ENCODE measurements at regions not wholly inside any gene's neighbourhood (a gene's known extent, or its start where the extent isn't known, plus 50 kb on each side); places are given as distances from the start of the nearest gene placed in this dataset.

GRCh38 chr11:92697461-92698312 is 271.8 kb upstream of the MTNR1B start:
- 63 to 71% methylated on average over 11 of the region's 11 CpGs for WGBS, 2 donors
- ATAC-seq (no peak), DNase-seq (no peak)
- TF ChIP-seq CTCF (IDR thresholded peaks at IDR 0.05) (no peak), POLR2A (IDR thresholded peaks at IDR 0.05) (no peak)
- no peak overlapping the region for H3K4me3 ChIP-seq
- H3K9me3 ChIP-seq: no peaks in the 10 kb centered on the region
- no peaks in the 10 kb centered on the region for H3K4me1 ChIP-seq
- H3K27me3 ChIP-seq: no peaks in the 10 kb centered on the region
- intact Hi-C loops (cut with DNase I): no loop called here
- no peaks in the 10 kb centered on the region for H3K36me3 ChIP-seq (replicated peaks in 1 of 2; ENCODE audit: insufficient read depth in 1 of 2, low read depth in 2 of 2)
- no peak overlapping the region for H3K27ac ChIP-seq

GRCh38 chr11:92698742-92699141 is 270.7 kb upstream of the MTNR1B start:
- no peak for DNase-seq
- no peak overlapping the region for H3K27ac ChIP-seq
- intact Hi-C loops (cut with DNase I): no loop called here
- 27 to 29% methylated on average over 2 of the region's 2 CpGs for WGBS, 2 donors
- ATAC-seq: no peak
- H3K4me3 ChIP-seq: no peak overlapping the region
- H3K36me3 ChIP-seq (replicated peaks in 1 of 2; ENCODE audit: insufficient read depth in 1 of 2, low read depth in 2 of 2): no peaks in the 10 kb centered on the region
- TF ChIP-seq CTCF (IDR thresholded peaks at IDR 0.05): no peak
- TF ChIP-seq POLR2A (IDR thresholded peaks at IDR 0.05): no peak
- H3K9me3 ChIP-seq: no peaks in the 10 kb centered on the region
- H3K27me3 ChIP-seq: no peaks in the 10 kb centered on the region
- no peaks in the 10 kb centered on the region for H3K4me1 ChIP-seq

GRCh38 chr11:92702037-92702804 is 267.2 kb upstream of the MTNR1B start:
- no peaks in the 10 kb centered on the region for H3K4me1 ChIP-seq
- no peak overlapping the region for H3K27ac ChIP-seq
- 67 to 69% methylated on average over 8 of the region's 8 CpGs for WGBS, 2 donors
- intact Hi-C loops (cut with DNase I): no loop called here
- no peak overlapping the region for H3K4me3 ChIP-seq
- no peaks in the 10 kb centered on the region for H3K36me3 ChIP-seq (replicated peaks in 1 of 2; ENCODE audit: insufficient read depth in 1 of 2, low read depth in 2 of 2)
- DNase-seq: no peak
- TF ChIP-seq POLR2A (IDR thresholded peaks at IDR 0.05): no peak
- H3K9me3 ChIP-seq: no peaks in the 10 kb centered on the region
- ATAC-seq: no peak
- H3K27me3 ChIP-seq: no peaks in the 10 kb centered on the region

- intact Hi-C loops (cut with DNase I): no loop called here
These were observed 266.5 kb upstream of the MTNR1B start for GRCh38 chr11:92702805-92703448.

More at GRCh38 chr11:92702805-92703448, 266.5 kb upstream of the MTNR1B start:
- H3K9me3 ChIP-seq: no peaks in the 10 kb centered on the region
- no peak for TF ChIP-seq CTCF (IDR thresholded peaks at IDR 0.05)
- TF ChIP-seq POLR2A (IDR thresholded peaks at IDR 0.05): no peak
- no peaks in the 10 kb centered on the region for H3K4me1 ChIP-seq
- no peaks in the 10 kb centered on the region for H3K36me3 ChIP-seq (replicated peaks in 1 of 2; ENCODE audit: insufficient read depth in 1 of 2, low read depth in 2 of 2)
- H3K4me3 ChIP-seq: no peak overlapping the region
- no peak for ATAC-seq
- H3K27ac ChIP-seq: no peak overlapping the region
- no peaks in the 10 kb centered on the region for H3K27me3 ChIP-seq
- DNase-seq: no peak

Measured in body of pancreas (tissue), 4 donors.